ENCODE measurements at regions not wholly inside any gene's neighbourhood (a gene's known extent, or its start where the extent isn't known, plus 50 kb on each side); places are given as distances from the start of the nearest gene placed in this dataset.

DNA sequence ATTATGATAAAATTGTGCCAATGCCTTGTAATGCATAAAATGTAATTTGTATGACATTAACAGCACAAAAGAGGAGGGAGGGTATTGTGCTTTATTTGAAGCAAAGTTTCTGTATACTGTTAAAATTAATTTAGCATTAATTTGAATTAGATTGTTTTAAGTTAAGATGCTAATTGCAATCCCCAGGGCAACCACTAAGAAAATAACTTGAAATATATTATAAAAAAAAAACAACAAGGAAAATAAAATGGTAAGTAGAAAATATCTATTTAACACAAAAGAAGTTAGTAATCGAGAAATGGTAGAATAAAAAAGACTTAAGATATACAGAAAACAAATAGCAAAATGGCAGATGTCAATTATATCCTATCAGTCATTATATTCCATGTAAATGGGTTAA, 131.4 kb upstream of the KAZN start:
- no peaks in the 10 kb centered on the region for H3K36me3 ChIP-seq
- H3K4me3 ChIP-seq: no peak overlapping the region
- intact Hi-C loops (cut with DNase I; ENCODE audit: low total_unique reads) (no loop called here), in situ Hi-C loops (cut with MboI; ENCODE audit: low pct_ligation_motif_present in 1 of 4, low pct_unique_long_range_greater_than_20kb in 1 of 4, low sequenced_read_pairs in 3 of 4) (no loop called here)
- DNase-seq: no peak
- no peaks in the 10 kb centered on the region for H3K27me3 ChIP-seq
- 79 to 92% methylated on average over 1 of the region's 1 CpG for WGBS, 2 donors (ENCODE audit: low coverage in 1 of 2)
- H3K4me1 ChIP-seq: no peaks in the 10 kb centered on the region
- TF ChIP-seq EP300 (IDR thresholded peaks at IDR 0.05; ENCODE audit: low read depth): no peak
- TF ChIP-seq POLR2A (IDR thresholded peaks at IDR 0.05): no peak
- TF ChIP-seq, protein P1, sequence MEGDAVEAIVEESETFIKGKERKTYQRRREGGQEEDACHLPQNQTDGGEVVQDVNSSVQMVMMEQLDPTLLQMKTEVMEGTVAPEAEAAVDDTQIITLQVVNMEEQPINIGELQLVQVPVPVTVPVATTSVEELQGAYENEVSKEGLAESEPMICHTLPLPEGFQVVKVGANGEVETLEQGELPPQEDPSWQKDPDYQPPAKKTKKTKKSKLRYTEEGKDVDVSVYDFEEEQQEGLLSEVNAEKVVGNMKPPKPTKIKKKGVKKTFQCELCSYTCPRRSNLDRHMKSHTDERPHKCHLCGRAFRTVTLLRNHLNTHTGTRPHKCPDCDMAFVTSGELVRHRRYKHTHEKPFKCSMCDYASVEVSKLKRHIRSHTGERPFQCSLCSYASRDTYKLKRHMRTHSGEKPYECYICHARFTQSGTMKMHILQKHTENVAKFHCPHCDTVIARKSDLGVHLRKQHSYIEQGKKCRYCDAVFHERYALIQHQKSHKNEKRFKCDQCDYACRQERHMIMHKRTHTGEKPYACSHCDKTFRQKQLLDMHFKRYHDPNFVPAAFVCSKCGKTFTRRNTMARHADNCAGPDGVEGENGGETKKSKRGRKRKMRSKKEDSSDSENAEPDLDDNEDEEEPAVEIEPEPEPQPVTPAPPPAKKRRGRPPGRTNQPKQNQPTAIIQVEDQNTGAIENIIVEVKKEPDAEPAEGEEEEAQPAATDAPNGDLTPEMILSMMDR (IDR thresholded peaks at IDR 0.05): peak in 1 of 5 experiments; percentile 9
- TF ChIP-seq POLR2AphosphoS5 (IDR thresholded peaks at IDR 0.05): no peak
- no peak overlapping the region for H3K27ac ChIP-seq
- H3K9me3 ChIP-seq: no peaks in the 10 kb centered on the region

DNA sequence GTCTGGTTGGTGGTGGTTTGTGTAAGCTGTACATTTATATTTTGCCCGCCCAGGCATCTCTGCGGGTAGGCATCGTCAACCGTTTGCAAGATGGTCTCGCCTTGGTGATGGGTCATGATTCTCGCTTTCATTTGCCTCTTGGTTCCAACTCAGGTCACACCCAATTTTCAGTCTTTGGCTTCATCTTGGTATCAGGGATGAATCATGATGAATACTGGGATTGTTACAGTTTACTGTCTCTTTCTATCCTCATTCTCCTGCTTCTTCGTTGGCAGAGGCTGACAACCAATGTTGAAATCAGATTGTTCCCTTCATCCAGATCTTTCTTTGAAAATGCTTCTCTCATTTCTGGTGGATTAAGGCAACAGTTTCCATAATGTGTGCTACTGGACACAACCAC, 129.7 kb upstream of the KAZN start:
- Histone ChIP-seq H3K36me3 (no peaks in the 10 kb centered on the region), H3K9me3 (no peaks in the 10 kb centered on the region), H3K27ac (no peak overlapping the region), H3K27me3 (no peaks in the 10 kb centered on the region), H3K4me1 (no peaks in the 10 kb centered on the region), H3K4me3 (no peak overlapping the region)
- intact Hi-C loops (cut with DNase I; ENCODE audit: low total_unique reads): no loop called here
- WGBS, 2 donors (ENCODE audit: low coverage in 1 of 2): 90 to 100% methylated on average over 6 to 7 of the region's 7 CpGs
- DNase-seq: no peak
- in situ Hi-C loops (cut with MboI; ENCODE audit: low pct_ligation_motif_present in 1 of 4, low pct_unique_long_range_greater_than_20kb in 1 of 4, low sequenced_read_pairs in 3 of 4): no loop called here
- TF ChIP-seq EP300 (IDR thresholded peaks at IDR 0.05; ENCODE audit: low read depth) (no peak), POLR2AphosphoS5 (IDR thresholded peaks at IDR 0.05) (no peak)

DNA sequence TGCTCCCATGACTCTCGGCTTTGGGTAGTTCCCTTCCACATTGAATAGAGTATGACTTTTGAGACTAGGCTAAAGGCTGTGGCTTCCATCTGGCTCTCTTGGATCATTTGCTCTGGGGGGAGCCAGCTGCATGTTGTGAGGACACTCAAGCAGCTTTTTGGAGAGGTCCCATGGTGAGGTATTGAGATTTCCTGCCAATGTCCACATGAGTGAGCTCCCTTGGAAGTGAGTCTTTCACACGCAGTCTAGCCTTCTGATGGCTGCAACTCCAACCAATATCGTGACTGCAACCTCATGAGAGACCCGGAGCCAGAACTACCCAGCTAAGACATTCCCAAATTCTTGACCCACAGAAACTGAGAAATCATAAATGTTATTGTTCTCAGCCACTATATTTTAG, 127.7 kb upstream of the KAZN start:
- Histone ChIP-seq H3K4me1 (no peaks in the 10 kb centered on the region), H3K9me3 (no peaks in the 10 kb centered on the region), H3K27ac (no peak overlapping the region), H3K27me3 (no peaks in the 10 kb centered on the region), H3K36me3 (no peaks in the 10 kb centered on the region), H3K4me3 (no peak overlapping the region)
- 80% methylated on average over 4 of the region's 4 CpGs; no CpG with 5 or more reads in 1 of the 2 donors for WGBS, 2 donors (ENCODE audit: low coverage in 1 of 2)
- no peak for DNase-seq
- in situ Hi-C loops (cut with MboI; ENCODE audit: low pct_ligation_motif_present in 1 of 4, low pct_unique_long_range_greater_than_20kb in 1 of 4, low sequenced_read_pairs in 3 of 4): no loop called here
- intact Hi-C loops (cut with DNase I; ENCODE audit: low total_unique reads): no loop called here
- TF ChIP-seq, protein P1 (IDR thresholded peaks at IDR 0.05): no peak
- TF ChIP-seq POLR2AphosphoS5 (IDR thresholded peaks at IDR 0.05): no peak
- no peak for TF ChIP-seq EP300 (IDR thresholded peaks at IDR 0.05; ENCODE audit: low read depth)
- TF ChIP-seq POLR2A (IDR thresholded peaks at IDR 0.05): no peak

- intact Hi-C loops (cut with DNase I; ENCODE audit: low total_unique reads) (no loop called here), in situ Hi-C loops (cut with MboI; ENCODE audit: low pct_ligation_motif_present in 1 of 4, low pct_unique_long_range_greater_than_20kb in 1 of 4, low sequenced_read_pairs in 3 of 4) (no loop called here)
- no peak overlapping the region for H3K27ac ChIP-seq
- H3K27me3 ChIP-seq: no peaks in the 10 kb centered on the region
- no peaks in the 10 kb centered on the region for H3K9me3 ChIP-seq
- no peaks in the 10 kb centered on the region for H3K4me1 ChIP-seq
- 88 to 94% methylated on average over 1 of the region's 1 CpG for WGBS, 2 donors (ENCODE audit: low coverage in 1 of 2)
- H3K4me3 ChIP-seq: no peak overlapping the region
- TF ChIP-seq, protein P1 (IDR thresholded peaks at IDR 0.05): no peak
- DNase-seq: no peak
- H3K36me3 ChIP-seq: no peaks in the 10 kb centered on the region
Observed at GRCh38 chr1:14474856-14475255, 123.6 kb upstream of the KAZN start.

DNA sequence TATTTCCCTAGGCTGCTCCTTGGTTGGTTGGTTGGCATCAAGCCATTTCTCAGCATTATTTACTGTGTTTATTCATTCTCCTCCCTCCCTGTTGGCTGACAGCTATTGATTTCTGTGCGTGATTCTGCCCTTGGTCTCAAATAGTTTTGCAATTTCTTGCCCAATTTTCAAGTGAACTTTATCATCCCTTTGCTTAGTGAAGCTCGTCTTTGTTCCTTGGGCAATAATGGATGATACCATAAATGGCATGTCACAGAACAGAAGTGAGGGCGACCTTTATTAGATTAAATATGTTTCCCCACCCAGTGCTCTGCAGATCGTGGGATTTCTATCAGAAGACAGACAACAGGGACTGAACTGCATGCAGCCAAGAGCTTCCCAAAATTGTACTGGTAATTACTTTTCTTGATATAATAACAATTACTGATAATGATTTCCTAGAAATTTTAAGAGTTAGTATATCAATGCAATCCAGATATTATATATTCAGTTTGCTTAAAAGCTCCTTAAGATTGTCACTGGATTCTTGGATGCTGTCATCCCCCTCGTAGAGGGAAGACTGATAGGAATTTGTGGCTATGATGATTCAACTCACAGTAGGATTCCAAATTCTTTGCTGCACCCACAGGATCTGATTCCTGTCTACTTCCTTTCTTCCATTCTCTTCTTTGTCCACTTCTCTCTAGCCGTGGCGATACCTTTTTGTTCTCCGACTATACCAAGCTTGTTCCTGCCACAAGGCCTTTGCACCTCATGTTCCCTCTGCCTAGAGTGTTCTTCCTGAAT, 122.1 kb upstream of the KAZN start:
- Histone ChIP-seq H3K4me3 (no peak overlapping the region), H3K27me3 (no peaks in the 10 kb centered on the region), H3K4me1 (no peaks in the 10 kb centered on the region), H3K9me3 (no peaks in the 10 kb centered on the region), H3K36me3 (no peaks in the 10 kb centered on the region), H3K27ac (no peak overlapping the region)
- in situ Hi-C loops (cut with MboI; ENCODE audit: low pct_ligation_motif_present in 1 of 4, low pct_unique_long_range_greater_than_20kb in 1 of 4, low sequenced_read_pairs in 3 of 4): no loop called here
- intact Hi-C loops (cut with DNase I; ENCODE audit: low total_unique reads): no loop called here
- DNase-seq: no peak
- WGBS, 2 donors (ENCODE audit: low coverage in 1 of 2): 80 to 83% methylated on average over 7 to 8 of the region's 8 CpGs
- TF ChIP-seq, protein P1 (IDR thresholded peaks at IDR 0.05): no peak
- TF ChIP-seq POLR2A (IDR thresholded peaks at IDR 0.05) (no peak), POLR2AphosphoS5 (IDR thresholded peaks at IDR 0.05) (no peak), EP300 (IDR thresholded peaks at IDR 0.05; ENCODE audit: low read depth) (no peak)
